MM.1S (cell line): ENCODE measurements at regions not wholly inside any gene's neighbourhood (a gene's known extent, or its start where the extent isn't known, plus 50 kb on each side); places are given as distances from the start of the nearest gene placed in this dataset.

Experiments
- DNase-seq: peaks from one replicate; pipeline ENCODE4 v3.0.0-alpha.2; 2015
- H2AFZ ChIP-seq: fragments of 300-600 bp; sonication (generic); 2 replicates; pipeline ENCODE4 v1.6.0; 2016; ENCODE audit warnings: antibody characterized with exemption, low read length
- H3F3A ChIP-seq: fragments of 300-600 bp; sonication (generic); 2 replicates; pipeline ENCODE4 v1.6.1; 2016; ENCODE audit warnings: mild to moderate bottlenecking, antibody characterized with exemption, low read length, moderate library complexity, mixed read lengths; ENCODE audit not compliant: insufficient read depth
- H3K27ac ChIP-seq: fragments of 300-600 bp; sonication (generic); 2 replicates; pipeline ENCODE4 v1.5.1; 2016; ENCODE audit warnings: mild to moderate bottlenecking, low read length
- H3K27me3 ChIP-seq: fragments of 300-600 bp; sonication (generic); replicated peaks from 2 replicates; pipeline ENCODE4 v1.6.0; 2016; ENCODE audit warnings: low read length; ENCODE audit not compliant: insufficient read depth
- H3K36me3 ChIP-seq: fragments of 300-600 bp; sonication (generic); replicated peaks from 2 replicates; pipeline ENCODE4 v1.6.1; 2016; ENCODE audit warnings: mild to moderate bottlenecking, low read length, mixed read lengths; ENCODE audit not compliant: insufficient read depth
- H3K4me1 ChIP-seq: fragments of 300-600 bp; sonication (generic); 2 replicates; pipeline ENCODE4 v1.6.1; 2016; ENCODE audit warnings: low read length, mixed read lengths
- H3K4me2 ChIP-seq: fragments of 300-600 bp; sonication (generic); 2 replicates; pipeline ENCODE4 v1.6.0; 2016; ENCODE audit warnings: low read depth, low read length
- H3K4me3 ChIP-seq: fragments of 300-600 bp; sonication (generic); 2 replicates; pipeline ENCODE4 v1.5.1; 2016; ENCODE audit warnings: low read length, mixed read lengths
- H3K79me2 ChIP-seq: fragments of 300-600 bp; sonication (generic); 2 replicates; pipeline ENCODE4 v1.6.1; 2016; ENCODE audit warnings: mixed run types, low read length, mixed read lengths
- H3K9ac ChIP-seq: fragments of 300-600 bp; sonication (generic); 2 replicates; pipeline ENCODE4 v1.6.1; 2016; ENCODE audit warnings: low read length, mixed read lengths
- H3K9me2 ChIP-seq: fragments of 300-600 bp; sonication (generic); replicated peaks from 2 replicates; pipeline ENCODE4 v1.6.1; 2016; ENCODE audit warnings: mild to moderate bottlenecking, low read length, mixed read lengths; ENCODE audit not compliant: insufficient read depth
- H3K9me3 ChIP-seq: fragments of 300-600 bp; sonication (generic); replicated peaks from 2 replicates; pipeline ENCODE4 v1.6.1; 2016; ENCODE audit warnings: mild to moderate bottlenecking, low read length, mixed read lengths; ENCODE audit not compliant: insufficient read depth
- H4K20me1 ChIP-seq: fragments of 300-600 bp; sonication (generic); 2 replicates; pipeline ENCODE4 v1.6.1; 2016; ENCODE audit warnings: mild to moderate bottlenecking, low read length, moderate library complexity, mixed read lengths; ENCODE audit not compliant: insufficient read depth
- CTCF ChIP-seq: fragments of 300-600 bp; sonication (generic); IDR thresholded peaks from 2 replicates; pipeline ENCODE4 v1.5.1; 2016; ENCODE audit warnings: antibody characterized with exemption, low read length, mixed read lengths
- EZH2 ChIP-seq: fragments of 300-600 bp; sonication (generic); optimal IDR thresholded peaks from 2 replicates; pipeline ENCODE3; 2017; ENCODE audit warnings: low read depth, mild to moderate bottlenecking, antibody characterized with exemption, low read length, mixed read lengths
- EZH2phosphoT487 ChIP-seq: fragments of 300-600 bp; sonication (generic); IDR thresholded peaks from 2 replicates; pipeline ENCODE4 v1.6.1; 2018; ENCODE audit warnings: antibody characterized with exemption, low read length

- Histone ChIP-seq H4K20me1 (no peaks in the 10 kb centered on the region), H3K4me3 (no peak overlapping the region), H3K9ac (no peak overlapping the region), H3K36me3 (no peaks in the 10 kb centered on the region), H2AFZ (no peak overlapping the region), H3F3A (no peaks in the 10 kb centered on the region), H3K27me3 (peaks cover 5% of the 10 kb centered on the region; the same call in 1 of the 2 replicates), H3K9me3 (no peaks in the 10 kb centered on the region), H3K27ac (no peak overlapping the region), H3K9me2 (no peaks in the 10 kb centered on the region), H3K4me1 (no peaks in the 10 kb centered on the region), H3K4me2 (no peak overlapping the region), H3K79me2 (no peaks in the 10 kb centered on the region)
- TF ChIP-seq EZH2phosphoT487 (no peak), CTCF (no peak), EZH2 (no peak)
- DNase-seq = no peak
Observed at GRCh38 chr3:127114337-127115070, 78.4 kb upstream of the PRR23E start.

GRCh38 chr3:127115691-127116351 lies 77.1 kb upstream of the PRR23E start:
- no peak overlapping the region for H2AFZ ChIP-seq
- H4K20me1 ChIP-seq = no peaks in the 10 kb centered on the region
- no peaks in the 10 kb centered on the region for H3K4me1 ChIP-seq
- no peaks in the 10 kb centered on the region for H3K27me3 ChIP-seq
- no peak overlapping the region for H3K4me2 ChIP-seq
- H3K36me3 ChIP-seq = no peaks in the 10 kb centered on the region
- H3K9me3 ChIP-seq = no peaks in the 10 kb centered on the region
- DNase-seq = no peak
- H3K9me2 ChIP-seq = no peaks in the 10 kb centered on the region
- no peaks in the 10 kb centered on the region for H3K79me2 ChIP-seq
- H3K4me3 ChIP-seq = no peak overlapping the region
- no peak for TF ChIP-seq CTCF
- TF ChIP-seq EZH2 = no peak
- no peak for TF ChIP-seq EZH2phosphoT487
- no peak overlapping the region for H3K27ac ChIP-seq
- H3F3A ChIP-seq = no peaks in the 10 kb centered on the region
- H3K9ac ChIP-seq = no peak overlapping the region

GRCh38 chr3:127118366-127118765 lies 74.6 kb upstream of the PRR23E start:
- no peaks in the 10 kb centered on the region for H3K36me3 ChIP-seq
- no peaks in the 10 kb centered on the region for H3K9me2 ChIP-seq
- no peak overlapping the region for H3K4me3 ChIP-seq
- no peaks in the 10 kb centered on the region for H3K9me3 ChIP-seq
- no peaks in the 10 kb centered on the region for H3K27me3 ChIP-seq
- no peaks in the 10 kb centered on the region for H3K4me1 ChIP-seq
- no peak overlapping the region for H3K9ac ChIP-seq
- H3K27ac ChIP-seq = no peak overlapping the region
- H3F3A ChIP-seq = no peaks in the 10 kb centered on the region
- DNase-seq = no peak
- no peaks in the 10 kb centered on the region for H3K79me2 ChIP-seq
- TF ChIP-seq EZH2 (no peak), CTCF (no peak), EZH2phosphoT487 (no peak)
- H2AFZ ChIP-seq = no peak overlapping the region
- H4K20me1 ChIP-seq = no peaks in the 10 kb centered on the region
- no peak overlapping the region for H3K4me2 ChIP-seq
